ENCODE measurements at regions not wholly inside any gene's neighbourhood (a gene's known extent, or its start where the extent isn't known, plus 50 kb on each side); places are given as distances from the start of the nearest gene placed in this dataset.

DNA sequence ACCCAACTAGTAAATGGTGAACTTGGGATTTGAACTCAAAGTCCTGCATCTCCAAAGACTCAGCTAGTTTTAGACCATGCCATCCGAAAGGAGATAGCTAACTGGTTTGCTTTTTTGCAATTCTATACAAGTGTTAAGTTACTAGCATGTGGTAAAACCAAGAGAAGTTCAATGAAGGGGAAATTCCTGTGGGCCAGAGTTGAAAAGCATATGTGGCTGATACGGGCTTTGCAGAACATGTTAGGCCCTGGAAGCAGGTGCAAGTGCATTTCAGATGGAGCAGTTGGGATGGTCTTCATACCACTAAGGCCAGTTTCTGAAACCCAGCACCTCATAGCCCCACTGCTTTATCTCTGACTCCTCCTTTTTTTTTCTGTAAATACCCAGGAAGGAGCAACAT lies 620.9 kb downstream of the PLPP3 start:
- TF ChIP-seq, protein P1, sequence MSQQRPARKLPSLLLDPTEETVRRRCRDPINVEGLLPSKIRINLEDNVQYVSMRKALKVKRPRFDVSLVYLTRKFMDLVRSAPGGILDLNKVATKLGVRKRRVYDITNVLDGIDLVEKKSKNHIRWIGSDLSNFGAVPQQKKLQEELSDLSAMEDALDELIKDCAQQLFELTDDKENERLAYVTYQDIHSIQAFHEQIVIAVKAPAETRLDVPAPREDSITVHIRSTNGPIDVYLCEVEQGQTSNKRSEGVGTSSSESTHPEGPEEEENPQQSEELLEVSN (IDR thresholded peaks at IDR 0.05; ENCODE audit: borderline replicate concordance, low read depth), result no peak
- TF ChIP-seq, protein P2, sequence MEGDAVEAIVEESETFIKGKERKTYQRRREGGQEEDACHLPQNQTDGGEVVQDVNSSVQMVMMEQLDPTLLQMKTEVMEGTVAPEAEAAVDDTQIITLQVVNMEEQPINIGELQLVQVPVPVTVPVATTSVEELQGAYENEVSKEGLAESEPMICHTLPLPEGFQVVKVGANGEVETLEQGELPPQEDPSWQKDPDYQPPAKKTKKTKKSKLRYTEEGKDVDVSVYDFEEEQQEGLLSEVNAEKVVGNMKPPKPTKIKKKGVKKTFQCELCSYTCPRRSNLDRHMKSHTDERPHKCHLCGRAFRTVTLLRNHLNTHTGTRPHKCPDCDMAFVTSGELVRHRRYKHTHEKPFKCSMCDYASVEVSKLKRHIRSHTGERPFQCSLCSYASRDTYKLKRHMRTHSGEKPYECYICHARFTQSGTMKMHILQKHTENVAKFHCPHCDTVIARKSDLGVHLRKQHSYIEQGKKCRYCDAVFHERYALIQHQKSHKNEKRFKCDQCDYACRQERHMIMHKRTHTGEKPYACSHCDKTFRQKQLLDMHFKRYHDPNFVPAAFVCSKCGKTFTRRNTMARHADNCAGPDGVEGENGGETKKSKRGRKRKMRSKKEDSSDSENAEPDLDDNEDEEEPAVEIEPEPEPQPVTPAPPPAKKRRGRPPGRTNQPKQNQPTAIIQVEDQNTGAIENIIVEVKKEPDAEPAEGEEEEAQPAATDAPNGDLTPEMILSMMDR (IDR thresholded peaks at IDR 0.05), result no peak
